ENCODE measurements at regions not wholly inside any gene's neighbourhood (a gene's known extent, or its start where the extent isn't known, plus 50 kb on each side); places are given as distances from the start of the nearest gene placed in this dataset.
"Not testable (repeated sequence)": the region's sequence is repeated elsewhere in the genome, so short reads cannot be mapped to it uniquely, and the experiment has no call there.

DNA sequence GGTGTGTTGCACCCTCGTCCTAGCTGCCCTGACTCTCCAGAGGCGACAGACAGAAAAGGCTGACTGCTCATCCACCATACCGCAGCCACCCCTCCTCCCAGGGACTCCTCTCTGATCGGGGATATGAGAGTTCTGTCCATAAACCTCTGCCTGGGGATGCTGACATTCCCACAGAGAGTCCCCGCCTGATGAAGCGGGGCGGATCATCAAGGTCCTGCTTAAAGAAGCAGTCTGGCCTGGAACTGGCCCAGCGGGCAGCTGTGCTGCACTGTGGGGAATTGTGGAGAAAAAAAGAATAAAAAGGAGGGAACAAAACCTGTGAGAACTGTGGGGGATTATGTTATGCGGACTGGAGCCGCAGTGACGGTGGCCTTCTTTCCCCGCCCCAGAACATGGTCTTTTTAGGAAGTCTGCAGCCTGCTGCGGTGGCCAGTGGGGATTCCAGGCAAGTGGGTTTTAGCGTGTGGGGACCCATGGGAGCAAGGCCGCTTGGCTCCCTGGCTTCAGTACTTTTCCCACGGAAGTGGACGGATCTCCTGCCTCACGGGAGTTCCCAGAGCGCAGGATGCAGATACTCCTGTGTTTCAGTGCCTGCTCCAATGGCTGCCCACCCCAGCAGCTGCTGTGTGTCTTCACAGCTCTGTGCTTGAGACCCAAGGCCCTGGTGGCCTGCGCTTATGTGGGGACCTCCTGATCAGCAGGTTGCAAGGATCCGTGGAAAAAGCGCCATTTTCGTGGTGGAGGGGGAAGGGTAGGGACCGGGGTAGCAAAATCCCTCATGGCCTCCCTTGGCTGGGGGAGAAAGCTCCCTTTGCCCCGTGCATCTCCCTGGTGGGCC is 1456.2 kb upstream of the SLC10A2 start:
- intact Hi-C loops (cut with micrococcal nuclease): no loop called here

DNA sequence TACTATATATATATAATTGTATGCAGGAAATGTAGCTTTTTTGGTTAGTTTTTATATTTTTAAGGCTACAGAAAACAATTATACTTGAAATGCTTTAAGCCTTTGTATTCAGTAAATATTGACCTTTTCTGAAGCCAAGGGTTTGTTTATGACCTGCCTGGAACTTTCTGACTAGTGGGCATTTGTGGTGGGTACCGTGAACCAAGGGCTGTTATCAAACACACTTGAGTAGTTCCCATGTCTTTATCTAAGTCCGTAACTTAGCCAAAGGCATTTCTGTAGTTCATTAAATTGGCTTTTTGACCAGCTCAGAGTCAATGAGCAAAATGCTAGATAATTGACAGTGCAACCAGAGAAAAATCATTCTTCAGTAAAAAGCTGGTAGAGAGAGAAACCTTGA is 1444.2 kb upstream of the SLC10A2 start:
- intact Hi-C loops (cut with micrococcal nuclease): no loop called here

DNA sequence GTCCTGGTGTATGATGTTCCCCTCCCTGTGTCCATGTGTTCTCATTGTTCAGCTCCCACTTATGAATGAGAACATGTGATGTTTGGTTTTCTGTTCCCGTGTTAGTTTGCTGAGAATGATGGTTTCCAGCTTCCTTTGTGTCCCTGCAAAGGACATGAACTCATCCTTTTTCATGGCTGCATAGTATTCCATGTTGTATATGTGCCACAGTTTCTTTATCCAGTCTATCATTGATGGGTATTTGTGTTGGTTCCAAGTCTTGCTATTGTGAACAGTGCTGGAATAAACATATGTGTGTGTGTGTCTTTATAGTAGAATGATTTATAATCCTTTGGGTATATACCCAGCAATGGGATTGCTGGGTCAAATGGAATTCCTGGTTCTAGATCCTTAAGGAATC is 1427.3 kb upstream of the SLC10A2 start:
- intact Hi-C loops (cut with micrococcal nuclease): not testable (repeated sequence)

DNA sequence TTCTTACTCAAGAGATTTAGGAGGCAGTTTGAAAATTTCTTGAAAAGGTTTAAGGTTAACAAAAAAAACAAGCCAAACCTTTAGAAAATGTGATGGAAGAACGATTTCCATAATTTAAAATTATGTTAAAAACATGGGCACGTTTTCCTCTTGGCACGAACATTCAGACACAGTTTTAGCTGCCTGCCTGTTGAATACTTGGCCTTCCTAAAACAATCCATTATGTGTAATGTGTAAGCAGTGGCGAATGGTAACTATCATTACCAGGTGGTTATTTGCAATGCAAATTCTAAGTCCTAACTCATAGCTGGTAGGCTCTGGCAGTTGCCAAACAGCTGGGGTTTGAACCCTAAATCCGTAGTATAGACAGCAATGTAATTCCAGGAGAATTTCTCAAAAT is 1425.7 kb upstream of the SLC10A2 start:
- intact Hi-C loops (cut with micrococcal nuclease): no loop called here

DNA sequence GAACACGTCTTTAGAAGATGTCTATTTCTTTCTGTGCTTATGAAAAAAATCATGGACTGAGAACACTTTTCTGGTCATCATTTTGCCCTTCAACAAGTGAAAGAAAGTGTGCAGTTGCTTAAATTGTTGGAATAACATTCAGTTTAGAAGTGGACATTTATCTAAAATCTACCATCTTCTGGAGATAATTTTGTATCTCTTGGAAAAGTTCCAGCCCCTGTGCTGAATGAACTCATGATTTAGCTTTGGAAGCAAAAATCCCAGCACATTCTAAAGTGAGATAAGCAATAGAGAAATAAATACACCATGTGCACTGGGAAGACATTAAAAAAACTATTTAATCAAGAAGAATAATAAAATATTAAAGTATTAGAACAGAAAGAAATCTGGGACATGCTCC is 1420.8 kb upstream of the SLC10A2 start:
- intact Hi-C loops (cut with micrococcal nuclease): no loop called here

DNA sequence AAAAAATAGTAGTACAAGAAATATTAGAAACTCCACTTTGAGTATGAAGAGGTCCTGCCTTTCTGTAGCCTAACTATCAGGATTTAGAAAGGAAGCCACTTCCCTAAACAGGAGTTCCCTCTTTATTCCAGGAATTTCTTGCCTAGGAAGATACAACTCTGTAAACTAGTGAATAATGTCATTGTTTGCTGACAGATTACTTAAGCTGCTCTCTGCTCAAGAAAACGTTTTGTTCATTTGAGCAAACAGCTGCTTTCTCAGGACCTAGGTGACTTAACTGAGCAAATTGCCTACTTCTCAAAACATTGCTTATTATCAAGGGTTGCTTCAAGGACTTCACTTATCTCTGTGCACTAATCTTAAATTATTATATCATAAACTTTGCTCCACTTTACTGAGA is 1419.4 kb upstream of the SLC10A2 start:
- intact Hi-C loops (cut with micrococcal nuclease): no loop called here

DNA sequence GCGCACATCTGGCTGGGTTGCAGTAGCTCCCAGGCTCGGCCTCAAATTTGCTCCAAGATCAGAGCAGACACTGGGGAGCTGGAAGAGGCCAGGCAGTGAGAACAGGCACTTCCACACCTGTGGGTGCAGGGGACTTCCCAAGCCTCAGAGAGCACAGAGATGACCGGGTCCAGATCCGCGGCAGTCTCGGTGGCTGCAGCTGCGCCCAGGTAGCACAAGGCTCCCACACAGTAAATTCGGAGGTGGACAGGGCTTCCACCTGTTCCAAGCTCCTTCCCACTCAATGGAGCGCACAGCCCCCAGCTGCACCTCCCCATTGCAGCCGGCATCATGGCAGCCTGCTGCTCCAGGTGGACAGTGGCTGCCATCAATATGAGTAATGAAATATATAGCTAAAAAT is 1417.4 kb upstream of the SLC10A2 start:
- intact Hi-C loops (cut with micrococcal nuclease): no loop called here

DNA sequence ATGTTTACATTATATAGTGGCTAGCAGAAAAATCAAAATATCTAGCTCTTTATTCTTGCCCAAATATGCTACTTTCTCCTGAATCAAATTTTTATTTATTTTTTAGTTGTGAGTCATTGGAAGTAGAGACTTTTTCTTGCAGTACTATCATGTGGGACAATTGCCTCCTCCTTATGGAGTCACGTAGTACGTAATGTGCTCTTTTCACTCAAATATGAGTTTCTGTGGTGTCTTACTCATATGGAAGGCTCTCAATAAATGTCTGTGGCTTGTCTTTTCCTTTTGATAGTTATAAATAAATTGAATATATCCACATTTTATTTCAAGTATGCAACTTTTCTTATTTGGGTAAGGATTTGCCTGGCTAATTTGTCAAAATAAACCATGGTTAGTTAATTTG is 1411.0 kb upstream of the SLC10A2 start:
- intact Hi-C loops (cut with micrococcal nuclease): no loop called here

DNA sequence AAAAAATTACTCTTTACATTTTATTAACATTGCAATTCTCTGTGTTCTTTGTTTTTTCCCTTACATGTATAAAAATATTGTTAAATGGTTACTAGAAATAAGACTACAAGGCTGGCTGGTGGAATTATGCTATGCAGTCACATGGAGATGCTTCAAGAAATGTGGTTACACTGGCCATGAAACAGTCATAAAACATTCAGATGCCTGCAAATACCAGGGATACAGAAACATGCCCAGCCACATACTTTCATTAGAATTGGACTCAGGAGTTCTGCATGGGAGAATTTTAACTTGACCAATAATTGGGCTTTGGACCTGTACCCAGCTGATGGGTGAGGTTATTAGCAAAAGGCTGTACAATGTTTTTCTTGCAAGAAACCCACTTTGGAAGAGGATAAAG is 1407.7 kb upstream of the SLC10A2 start:
- intact Hi-C loops (cut with micrococcal nuclease): no loop called here

DNA sequence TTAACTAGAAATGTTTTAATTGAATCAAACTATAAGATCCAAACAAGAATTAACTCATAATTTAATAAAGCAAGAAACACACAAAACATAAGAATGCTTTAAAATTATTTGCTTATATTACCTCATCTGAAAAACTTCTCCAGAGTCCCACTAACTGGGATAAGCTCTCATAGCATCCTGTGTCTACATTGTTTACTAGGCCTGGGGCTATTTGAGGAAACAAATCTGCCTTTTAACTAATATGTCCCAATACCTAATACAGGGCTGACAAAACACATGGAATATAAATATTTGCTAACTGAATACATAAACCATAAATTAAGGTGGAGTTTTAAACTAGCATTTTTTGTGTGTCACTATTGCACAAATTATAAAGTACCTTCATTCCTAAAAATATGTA is 1399.8 kb upstream of the SLC10A2 start:
- intact Hi-C loops (cut with micrococcal nuclease): no loop called here

DNA sequence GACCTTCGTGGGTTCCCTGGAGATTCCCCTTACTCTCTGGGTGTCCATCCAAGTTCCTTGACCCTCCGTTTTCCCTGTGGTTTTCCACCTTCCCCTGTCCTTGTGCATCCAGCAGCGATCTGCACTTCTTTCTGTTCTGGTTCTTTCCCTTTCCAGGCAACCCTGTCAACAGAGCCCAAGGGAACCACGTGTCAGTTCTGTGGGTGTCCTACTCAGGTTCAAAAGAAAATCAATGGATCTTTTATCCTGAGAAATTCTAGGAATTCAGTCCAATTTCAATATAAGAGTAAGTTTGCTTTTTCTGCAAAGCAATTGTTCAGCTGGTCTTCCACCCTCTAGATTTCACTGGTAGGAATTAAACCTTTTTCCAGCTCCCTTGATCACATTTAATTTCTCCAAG is 1394.8 kb upstream of the SLC10A2 start:
- intact Hi-C loops (cut with micrococcal nuclease): no loop called here

DNA sequence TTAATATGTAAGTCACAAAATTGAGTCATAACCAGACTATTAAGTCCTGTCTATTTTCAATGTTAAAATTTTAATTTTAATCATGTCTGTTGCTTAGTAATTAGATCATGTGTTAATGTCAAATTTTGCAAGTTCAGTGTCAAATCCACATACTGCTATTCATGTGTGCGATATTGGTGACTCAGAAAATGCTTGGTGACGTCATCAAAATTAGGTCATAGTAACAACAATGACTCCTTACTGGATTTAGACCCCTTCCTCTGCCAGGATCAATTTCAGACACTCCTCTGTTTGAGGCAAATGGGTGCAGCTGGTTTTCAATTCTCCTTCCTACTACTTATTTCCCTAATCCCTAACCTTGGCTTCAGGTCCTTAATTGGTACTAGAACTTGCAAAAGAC is 1394.3 kb upstream of the SLC10A2 start:
- intact Hi-C loops (cut with micrococcal nuclease): no loop called here

DNA sequence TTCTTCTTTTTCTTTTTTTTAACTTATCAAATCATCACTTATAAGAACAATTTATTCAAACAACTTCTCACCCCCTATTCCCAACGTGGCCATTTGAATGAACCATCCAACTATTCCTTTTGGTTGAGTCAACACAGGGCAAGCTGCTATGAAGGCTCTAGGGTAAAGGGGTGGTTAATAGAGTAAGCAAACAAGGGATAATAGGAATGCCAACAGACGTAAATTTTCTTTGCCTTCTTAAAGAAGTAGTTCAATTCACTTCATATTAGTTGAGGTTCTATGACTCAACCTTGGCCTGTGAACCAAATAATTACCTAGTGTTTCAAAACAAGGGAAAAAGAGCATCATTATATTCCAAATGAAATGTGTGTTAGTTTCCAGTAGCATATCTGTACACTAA is 1383.8 kb upstream of the SLC10A2 start:
- intact Hi-C loops (cut with micrococcal nuclease): no loop called here

DNA sequence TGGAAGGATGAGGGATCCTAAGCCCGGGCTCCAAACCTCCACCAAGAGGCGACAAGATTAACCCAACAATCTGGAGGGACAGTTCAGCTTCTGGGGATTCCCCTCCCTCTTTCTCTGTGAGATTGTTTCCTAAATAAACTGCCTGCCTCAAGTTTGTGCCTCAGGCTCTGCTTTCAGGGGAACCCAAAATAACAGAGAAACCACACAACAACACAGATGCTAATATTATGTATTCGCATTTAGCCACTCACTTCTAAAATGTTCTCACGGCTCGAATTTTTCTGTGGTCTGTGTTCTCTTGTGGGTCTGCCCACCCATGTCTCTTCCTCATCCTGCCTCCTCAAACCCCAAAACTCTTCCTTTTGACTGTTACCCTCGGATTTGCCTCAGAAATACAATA is 1381.1 kb upstream of the SLC10A2 start:
- intact Hi-C loops (cut with micrococcal nuclease): no loop called here

DNA sequence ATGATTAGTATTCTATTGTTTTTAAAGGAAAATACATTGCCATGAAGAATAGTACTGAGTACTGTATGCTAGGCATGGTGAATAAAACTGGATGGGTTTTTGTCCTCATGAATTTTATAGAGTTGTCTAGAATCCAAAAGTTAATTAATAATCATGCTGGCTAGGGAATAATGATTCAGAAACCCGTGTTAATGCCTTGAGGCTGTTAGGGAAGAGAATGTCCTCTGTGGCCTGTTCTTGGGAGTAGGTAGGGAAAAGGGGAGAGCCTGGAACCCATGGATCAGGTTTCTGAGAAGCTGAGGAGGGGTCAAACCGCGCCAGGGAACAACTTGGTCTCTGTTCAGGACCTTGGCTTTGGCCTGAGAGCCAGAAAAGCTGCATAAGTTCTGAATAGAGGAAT is 1376.3 kb upstream of the SLC10A2 start:
- intact Hi-C loops (cut with micrococcal nuclease): no loop called here

DNA sequence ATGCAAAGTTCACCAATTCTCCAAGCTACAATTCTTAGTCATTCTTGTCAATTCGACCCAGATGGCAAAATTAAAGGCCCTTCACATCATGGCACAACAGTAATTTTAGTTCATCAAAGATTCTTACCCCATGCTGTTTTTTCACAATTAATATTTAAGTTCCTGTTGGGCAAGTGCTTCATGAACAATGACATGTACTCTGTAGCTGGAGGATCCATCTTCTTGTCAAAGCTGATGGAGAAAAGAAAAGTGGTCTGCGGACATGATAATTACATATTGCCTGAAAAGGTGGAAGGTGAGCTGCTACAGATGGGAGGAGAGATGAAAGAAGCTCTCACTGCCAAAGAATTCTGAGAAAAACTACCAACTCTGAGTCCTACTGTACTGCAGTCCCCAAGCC is 1370.3 kb upstream of the SLC10A2 start:
- intact Hi-C loops (cut with micrococcal nuclease): no loop called here

DNA sequence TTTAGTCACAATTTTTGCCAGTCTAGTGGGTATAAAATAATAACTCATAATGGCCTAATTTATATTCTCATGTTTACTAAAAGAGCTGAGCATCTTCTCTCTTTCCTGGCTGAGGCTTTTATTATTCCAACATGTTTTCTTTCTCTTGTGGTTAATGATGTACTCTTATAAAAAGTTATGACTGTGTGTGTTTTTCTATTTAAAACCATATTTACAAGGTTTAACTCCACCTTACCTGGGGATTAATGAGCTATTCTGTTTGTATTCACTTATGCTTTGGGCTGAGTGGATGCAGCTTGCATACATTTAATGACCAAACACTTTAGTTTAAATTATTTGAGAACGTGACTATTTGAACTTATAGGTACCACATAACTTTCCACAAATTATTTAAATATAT is 1365.7 kb upstream of the SLC10A2 start:
- intact Hi-C loops (cut with micrococcal nuclease): no loop called here

DNA sequence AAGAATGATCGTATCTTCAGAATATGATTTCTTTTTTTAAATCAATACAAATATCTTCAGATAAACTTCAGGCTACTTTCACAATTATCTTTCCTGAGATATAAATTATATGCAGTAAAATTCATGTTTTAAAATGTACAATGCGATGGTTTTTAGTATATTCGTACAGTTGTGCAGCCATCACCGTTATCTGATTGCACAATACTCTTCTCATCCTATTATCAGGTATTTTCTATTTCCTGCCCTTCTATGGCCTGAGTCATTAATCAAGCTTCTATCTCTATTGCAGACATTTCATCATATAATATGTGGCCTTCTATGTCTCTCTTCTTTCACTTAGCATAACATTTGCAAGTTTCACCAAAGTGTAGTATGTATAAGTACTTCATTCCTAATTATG is 1360.2 kb upstream of the SLC10A2 start:
- intact Hi-C loops (cut with micrococcal nuclease): no loop called here

DNA sequence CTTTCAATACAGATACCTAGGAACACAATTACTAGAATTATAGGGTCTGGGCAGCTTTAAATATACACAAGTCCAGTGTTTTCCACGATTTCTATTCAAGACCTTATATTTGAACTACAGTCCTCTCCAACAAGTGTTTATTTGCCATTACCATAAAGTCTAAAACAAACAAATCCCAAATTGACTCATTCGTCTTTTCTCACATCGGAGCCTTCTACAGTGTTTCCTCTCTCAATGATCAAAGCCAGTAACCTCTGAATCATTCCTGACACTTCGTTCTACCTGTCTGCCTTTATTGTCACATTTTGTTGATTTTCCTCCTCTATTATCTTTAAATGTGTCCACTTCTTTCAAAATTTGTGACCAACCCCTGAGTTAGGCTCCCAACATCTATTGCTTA is 1356.5 kb upstream of the SLC10A2 start:
- intact Hi-C loops (cut with micrococcal nuclease): no loop called here

DNA sequence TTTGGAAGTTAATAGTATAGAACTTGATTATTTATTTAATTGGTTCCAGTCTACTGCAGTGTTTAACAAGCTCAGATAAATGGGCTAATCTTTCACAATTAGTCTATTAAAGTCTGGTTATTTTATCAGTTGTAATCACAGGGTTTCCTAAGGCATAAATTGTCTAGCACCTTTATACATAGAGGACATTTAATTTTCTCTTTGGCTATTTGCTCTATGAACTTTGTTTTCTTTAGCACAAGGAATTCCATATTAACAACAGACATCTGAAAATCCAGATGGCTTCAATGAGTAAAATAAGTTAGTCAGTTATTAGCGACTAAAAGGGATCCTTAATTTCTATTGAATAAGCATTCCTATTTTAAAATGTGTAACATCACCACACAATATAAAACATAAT is 1350.8 kb upstream of the SLC10A2 start:
- intact Hi-C loops (cut with micrococcal nuclease): no loop called here

DNA sequence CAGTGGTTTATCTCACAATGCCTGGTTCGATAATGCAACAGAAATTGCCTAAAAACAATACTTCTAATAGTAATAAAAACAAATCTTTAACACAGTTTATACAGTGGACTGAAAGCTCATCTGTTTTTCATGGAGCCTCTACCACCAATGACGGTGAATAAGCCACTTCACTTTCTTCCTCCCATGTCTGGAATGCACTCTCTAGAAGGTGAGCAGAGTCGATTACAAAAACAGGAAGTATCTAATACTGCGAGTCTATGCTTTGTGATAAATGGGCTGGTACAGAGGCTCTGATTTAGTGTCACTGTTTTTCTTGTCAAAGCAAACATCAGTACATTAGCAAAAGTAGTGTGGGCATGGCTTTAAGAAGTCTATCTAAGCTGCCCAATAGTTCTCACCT is 1348.6 kb upstream of the SLC10A2 start:
- intact Hi-C loops (cut with micrococcal nuclease): no loop called here

DNA sequence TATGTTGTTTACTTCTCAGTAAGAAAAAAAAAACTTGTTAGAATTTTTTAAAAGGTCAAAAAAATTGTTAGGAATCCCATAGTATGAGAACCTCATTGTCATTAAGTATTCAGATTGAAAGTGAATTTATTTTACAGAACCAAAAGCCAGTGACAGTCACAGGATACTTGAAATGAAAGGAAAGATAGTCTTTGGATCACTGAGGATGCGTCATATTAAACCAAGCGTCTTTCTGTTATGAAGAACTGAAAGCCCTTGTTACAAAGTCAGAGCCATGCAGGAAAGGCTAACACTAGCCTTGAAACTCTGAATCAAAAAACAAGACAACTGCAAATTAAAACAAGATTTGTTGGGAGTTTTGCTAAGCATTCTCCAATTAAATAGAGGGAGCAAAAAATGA is 1348.0 kb upstream of the SLC10A2 start:
- intact Hi-C loops (cut with micrococcal nuclease): no loop called here

DNA sequence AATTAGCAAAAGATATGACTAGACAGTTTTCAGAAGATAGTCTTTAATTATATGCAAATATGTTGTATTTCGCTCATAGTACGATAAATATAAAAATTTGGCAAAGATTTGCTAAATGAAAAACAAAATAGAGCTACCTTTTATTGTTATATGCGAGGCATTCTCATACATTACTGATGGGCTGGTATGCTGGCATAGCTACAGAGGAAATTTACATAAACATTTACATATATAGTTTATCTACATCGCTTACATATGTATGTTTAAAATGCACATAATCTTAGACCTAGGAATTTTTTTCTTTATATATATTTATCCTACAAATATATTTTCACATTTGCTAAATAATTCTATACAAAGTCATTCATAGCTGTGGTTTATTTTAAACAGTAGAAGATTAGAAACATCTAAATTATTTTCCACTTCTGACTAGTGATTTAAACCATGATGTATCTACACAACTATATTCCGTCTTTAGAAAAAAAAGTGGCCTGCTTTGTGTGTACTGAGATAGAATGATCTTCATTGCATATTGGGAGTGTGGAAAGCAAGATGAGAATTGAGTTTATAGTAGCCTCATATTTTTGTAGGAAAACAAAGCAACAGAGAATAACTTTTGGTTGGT is 1345.0 kb upstream of the SLC10A2 start:
- intact Hi-C loops (cut with micrococcal nuclease): no loop called here
